HEK293 (cell line): ENCODE measurements at regions not wholly inside any gene's neighbourhood (a gene's known extent, or its start where the extent isn't known, plus 50 kb on each side); places are given as distances from the start of the nearest gene placed in this dataset.

Source experiments
- CTCF ChIA-PET: fragments of 350-600 bp; formaldehyde crosslinking; extraction: SDS; loops from one replicate; lab custom pipeline; 2021; ENCODE audit warnings: antibody characterized with exemption; lab: Yijun Ruan, JAX
- POLR2A ChIA-PET: fragments of 300-600 bp; formaldehyde crosslinking; extraction: SDS; loops from one replicate; lab custom pipeline; 2020; ENCODE audit warnings: antibody characterized with exemption, inconsistent platforms; lab: Yijun Ruan, JAX
- H3K27ac ChIP-seq: fragments of 200-500 bp; sonication (Bioruptor generic); 2 replicates; pipeline ENCODE4 v1.5.1; 2014; ENCODE audit warnings: low read depth, low read length, control low read depth, inconsistent platforms; ENCODE audit errors: extremely low read depth
- H3K36me3 ChIP-seq, 2 experiments: fragments of 200-500 bp in 1 of 2; sonication (Bioruptor generic) in 1 of 2; 1 replicate in 1 of 2; 2 replicates in 1 of 2; pipeline ENCODE4 v1.5.1; 2014 to 2017; ENCODE audit warnings: inconsistent platforms in 2 of 2, low read length in 2 of 2; ENCODE audit not compliant: control insufficient read depth in 2 of 2, insufficient read depth in 1 of 2
- H3K4me1 ChIP-seq: fragments of 200-500 bp; sonication (Bioruptor generic); 2 replicates; pipeline ENCODE4 v1.5.1; 2014; ENCODE audit warnings: mild to moderate bottlenecking, low read length, inconsistent platforms; ENCODE audit not compliant: control insufficient read depth, insufficient read depth
- H3K4me3 ChIP-seq: 2 replicates; pipeline ENCODE4 v1.5.1; 2011; ENCODE audit warnings: low read depth, mild to moderate bottlenecking, control low read depth, low read length, moderate library complexity
- H3K9me3 ChIP-seq: fragments of 200-500 bp; sonication (Bioruptor generic); 2 replicates; pipeline ENCODE4 v1.5.1; 2014; ENCODE audit warnings: low read depth, low read length, inconsistent platforms; ENCODE audit not compliant: control insufficient read depth, insufficient read depth
- BCL11A ChIP-seq: fragments of 450-650 bp; formaldehyde crosslinking; IDR thresholded peaks from 2 replicates; pipeline ENCODE4 v1.5.1; 2016; ENCODE audit warnings: low read depth, missing biosample characterization, missing genetic modification characterization
- GLIS2 ChIP-seq: fragments of 450-650 bp; formaldehyde crosslinking; IDR thresholded peaks from 2 replicates; pipeline ENCODE4 v1.5.1; 2016; ENCODE audit warnings: missing biosample characterization, missing genetic modification characterization
- KLF1 ChIP-seq: fragments of 450-650 bp; formaldehyde crosslinking; IDR thresholded peaks from 2 replicates; pipeline ENCODE4 v1.5.1; 2016; ENCODE audit warnings: missing biosample characterization, missing genetic modification characterization
- REPIN1 ChIP-seq: fragments of 450-650 bp; formaldehyde crosslinking; IDR thresholded peaks from 2 replicates; pipeline ENCODE4 v1.5.1; 2017; ENCODE audit warnings: missing biosample characterization, missing genetic modification characterization, low read depth
- TRIM28 ChIP-seq: IDR thresholded peaks from 2 replicates; pipeline ENCODE4 v1.6.1; 2011; ENCODE audit warnings: low read length, control low read depth, borderline replicate concordance
- YY1 ChIP-seq: fragments of 450-650 bp; formaldehyde crosslinking; IDR thresholded peaks from 2 replicates; pipeline ENCODE4 v1.5.1; 2018; ENCODE audit warnings: missing biosample characterization, missing genetic modification characterization
- YY2 ChIP-seq: fragments of 450-650 bp; formaldehyde crosslinking; IDR thresholded peaks from 2 replicates; pipeline ENCODE4 v1.5.1; 2016; ENCODE audit warnings: missing biosample characterization, missing genetic modification characterization
- ZBTB26 ChIP-seq: fragments of 450-650 bp; formaldehyde crosslinking; optimal IDR thresholded peaks from 2 replicates; pipeline ENCODE3; 2016; ENCODE audit warnings: missing biosample characterization, mild to moderate bottlenecking, missing genetic modification characterization
- ZBTB7A ChIP-seq: fragments of 450-650 bp; formaldehyde crosslinking; IDR thresholded peaks from 2 replicates; pipeline ENCODE4 v1.5.1; 2016; ENCODE audit warnings: low read depth, missing biosample characterization, missing genetic modification characterization
- ZNF10 ChIP-seq: fragments of 450-650 bp; formaldehyde crosslinking; IDR thresholded peaks from 2 replicates; pipeline ENCODE4 v1.5.1; 2017; ENCODE audit warnings: missing biosample characterization, missing genetic modification characterization
- ZNF175 ChIP-seq: fragments of 450-650 bp; formaldehyde crosslinking; IDR thresholded peaks from 2 replicates; pipeline ENCODE4 v1.5.1; 2016; ENCODE audit warnings: missing biosample characterization, missing genetic modification characterization
- ZNF221 ChIP-seq: fragments of 450-650 bp; formaldehyde crosslinking; IDR thresholded peaks from 2 replicates; pipeline ENCODE4 v1.5.1; 2017; ENCODE audit warnings: missing biosample characterization, missing genetic modification characterization, borderline replicate concordance
- ZNF354C ChIP-seq: fragments of 450-650 bp; formaldehyde crosslinking; IDR thresholded peaks from 2 replicates; pipeline ENCODE4 v1.5.1; 2016; ENCODE audit warnings: missing biosample characterization, missing genetic modification characterization, low read depth, borderline replicate concordance
- ZNF404 ChIP-seq: fragments of 450-650 bp; formaldehyde crosslinking; IDR thresholded peaks from 2 replicates; pipeline ENCODE4 v1.5.1; 2017; ENCODE audit warnings: missing biosample characterization, missing genetic modification characterization
- ZNF416 ChIP-seq: fragments of 450-650 bp; formaldehyde crosslinking; IDR thresholded peaks from 2 replicates; pipeline ENCODE4 v1.5.1; 2016; ENCODE audit warnings: missing biosample characterization, missing genetic modification characterization
- ZNF501 ChIP-seq: fragments of 450-650 bp; formaldehyde crosslinking; IDR thresholded peaks from 2 replicates; pipeline ENCODE4 v1.5.1; 2016; ENCODE audit warnings: missing biosample characterization, missing genetic modification characterization
- ZNF510 ChIP-seq: fragments of 450-650 bp; formaldehyde crosslinking; IDR thresholded peaks from 2 replicates; pipeline ENCODE4 v1.5.1; 2018; ENCODE audit warnings: mild to moderate bottlenecking, missing genetic modification characterization, missing biosample characterization; ENCODE audit not compliant: insufficient replicate concordance
- ZNF561 ChIP-seq: fragments of 450-650 bp; IDR thresholded peaks from 2 replicates; pipeline ENCODE4 v1.5.1; 2018; ENCODE audit warnings: missing biosample characterization, missing genetic modification characterization, borderline replicate concordance
- ZNF585B ChIP-seq: fragments of 450-650 bp; formaldehyde crosslinking; IDR thresholded peaks from 2 replicates; pipeline ENCODE4 v1.5.1; 2016; ENCODE audit warnings: missing biosample characterization, missing genetic modification characterization
- ZNF701 ChIP-seq: fragments of 450-650 bp; formaldehyde crosslinking; IDR thresholded peaks from 2 replicates; pipeline ENCODE4 v1.5.1; 2016; ENCODE audit warnings: missing biosample characterization, missing genetic modification characterization
- ZNF768 ChIP-seq: fragments of 450-650 bp; formaldehyde crosslinking; IDR thresholded peaks from 2 replicates; pipeline ENCODE4 v1.5.1; 2018; ENCODE audit warnings: missing biosample characterization, mild to moderate bottlenecking, missing genetic modification characterization
- ZSCAN16 ChIP-seq: fragments of 450-650 bp; formaldehyde crosslinking; IDR thresholded peaks from 2 replicates; pipeline ENCODE4 v1.5.1; 2016; ENCODE audit warnings: missing biosample characterization, missing genetic modification characterization
- TF ChIP-seq, protein P1 (sequence below): fragments of 450-650 bp; formaldehyde crosslinking; IDR thresholded peaks from 2 replicates; pipeline ENCODE4 v1.5.1; 2016; ENCODE audit warnings: missing biosample characterization, missing genetic modification characterization, low read depth
- TF ChIP-seq, protein P2 (sequence below): fragments of 450-650 bp; formaldehyde crosslinking; IDR thresholded peaks from 2 replicates; pipeline ENCODE4 v1.5.1; 2016; ENCODE audit warnings: missing biosample characterization, missing genetic modification characterization

- Histone ChIP-seq H3K36me3 (no peaks in the 10 kb centered on the region), H3K9me3 (no peaks in the 10 kb centered on the region), H3K4me3 (no peak overlapping the region), H3K27ac (no peak overlapping the region), H3K4me1 (no peaks in the 10 kb centered on the region)
- TF ChIP-seq ZSCAN16 (tag by site-specific recombination) (no peak), ZNF416 (tag by site-specific recombination) (no peak), ZNF561 (tag by site-specific recombination) (no peak), ZNF501 (tag by site-specific recombination) (no peak), ZNF768 (tag by site-specific recombination) (no peak), ZNF510 (tag by site-specific recombination) (no peak), ZNF354C (tag by site-specific recombination) (no peak), ZNF221 (no peak), ZBTB26 (tag by site-specific recombination) (no peak), ZNF701 (tag by site-specific recombination) (no peak), KLF1 (tag by site-specific recombination) (no peak)
- TF ChIP-seq, protein P1, sequence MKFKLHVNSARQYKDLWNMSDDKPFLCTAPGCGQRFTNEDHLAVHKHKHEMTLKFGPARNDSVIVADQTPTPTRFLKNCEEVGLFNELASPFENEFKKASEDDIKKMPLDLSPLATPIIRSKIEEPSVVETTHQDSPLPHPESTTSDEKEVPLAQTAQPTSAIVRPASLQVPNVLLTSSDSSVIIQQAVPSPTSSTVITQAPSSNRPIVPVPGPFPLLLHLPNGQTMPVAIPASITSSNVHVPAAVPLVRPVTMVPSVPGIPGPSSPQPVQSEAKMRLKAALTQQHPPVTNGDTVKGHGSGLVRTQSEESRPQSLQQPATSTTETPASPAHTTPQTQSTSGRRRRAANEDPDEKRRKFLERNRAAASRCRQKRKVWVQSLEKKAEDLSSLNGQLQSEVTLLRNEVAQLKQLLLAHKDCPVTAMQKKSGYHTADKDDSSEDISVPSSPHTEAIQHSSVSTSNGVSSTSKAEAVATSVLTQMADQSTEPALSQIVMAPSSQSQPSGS (tag by site-specific recombination), result no peak
- ChIA-PET CTCF (interaction anchor here (0.6 kb wide), 1 partner anchor 11 kb away, joined by 3 read pairs; no protein-coding TSS in a partner anchor), POLR2A (no interaction called here)
Measured at GRCh38 chr10:128518000-128518399, 391.8 kb upstream of the MKI67 start.

GRCh38 chr10:128519581-128519980 is 393.4 kb upstream of the MKI67 start:
- no peak overlapping the region for H3K27ac ChIP-seq
- ChIA-PET CTCF (interaction anchor here (2.1 kb wide), 1 partner anchor 10 kb away, joined by 7 read pairs; no protein-coding TSS in a partner anchor), POLR2A (no interaction called here)
- no peaks in the 10 kb centered on the region for H3K36me3 ChIP-seq
- no peak for TF ChIP-seq ZBTB7A (tag by site-specific recombination)
- no peak for TF ChIP-seq YY1
- TF ChIP-seq BCL11A (tag by site-specific recombination), result no peak
- H3K9me3 ChIP-seq, result no peaks in the 10 kb centered on the region
- no peaks in the 10 kb centered on the region for H3K4me1 ChIP-seq
- no peak overlapping the region for H3K4me3 ChIP-seq

DNA sequence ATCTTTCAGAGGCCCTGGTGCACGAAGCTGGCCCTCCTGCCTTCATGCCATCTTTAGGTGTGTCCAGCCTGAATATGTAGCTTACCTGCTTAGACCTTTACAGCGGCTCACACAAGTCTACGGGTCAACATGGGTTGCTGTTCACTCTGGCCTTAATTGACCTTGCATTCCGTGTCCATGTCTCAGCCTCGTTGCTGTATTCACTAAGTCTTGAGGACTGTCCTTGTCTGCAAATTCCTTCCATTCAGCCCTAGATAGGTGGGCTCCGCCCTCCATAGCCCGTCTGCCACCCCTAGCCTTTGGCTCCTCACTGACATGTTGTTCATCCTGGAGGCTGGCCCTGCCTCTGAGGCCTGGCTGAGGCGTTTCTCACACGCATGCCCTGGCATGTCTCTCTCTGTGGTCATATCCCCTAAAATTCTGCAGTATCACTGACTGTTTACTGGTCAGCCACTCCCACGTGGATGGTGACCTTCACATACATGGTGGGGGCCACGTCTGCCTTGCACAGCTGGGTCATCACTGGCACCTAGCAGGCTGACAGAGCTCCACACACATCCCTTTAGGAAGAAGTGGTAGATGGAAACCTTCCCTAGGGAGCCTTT is 394.1 kb upstream of the MKI67 start:
- Histone ChIP-seq H3K36me3 (no peaks in the 10 kb centered on the region), H3K4me1 (no peaks in the 10 kb centered on the region), H3K4me3 (no peak overlapping the region), H3K27ac (no peak overlapping the region), H3K9me3 (no peaks in the 10 kb centered on the region)
- ChIA-PET CTCF (interaction anchor here (0.6 to 2.1 kb wide), 2 partner anchors 10 to 13 kb away, joined by 3 to 7 read pairs; no protein-coding TSS in a partner anchor), POLR2A (no interaction called here)
- no peak for TF ChIP-seq ZNF404 (tag by site-specific recombination)
- TF ChIP-seq, protein P1 (tag by site-specific recombination), result no peak
- no peak for TF ChIP-seq ZNF585B (tag by site-specific recombination)
- no peak for TF ChIP-seq ZNF701 (tag by site-specific recombination)
- TF ChIP-seq ZNF175, result no peak
- no peak for TF ChIP-seq TRIM28
- TF ChIP-seq BCL11A (tag by site-specific recombination), result no peak
- TF ChIP-seq, protein P2, sequence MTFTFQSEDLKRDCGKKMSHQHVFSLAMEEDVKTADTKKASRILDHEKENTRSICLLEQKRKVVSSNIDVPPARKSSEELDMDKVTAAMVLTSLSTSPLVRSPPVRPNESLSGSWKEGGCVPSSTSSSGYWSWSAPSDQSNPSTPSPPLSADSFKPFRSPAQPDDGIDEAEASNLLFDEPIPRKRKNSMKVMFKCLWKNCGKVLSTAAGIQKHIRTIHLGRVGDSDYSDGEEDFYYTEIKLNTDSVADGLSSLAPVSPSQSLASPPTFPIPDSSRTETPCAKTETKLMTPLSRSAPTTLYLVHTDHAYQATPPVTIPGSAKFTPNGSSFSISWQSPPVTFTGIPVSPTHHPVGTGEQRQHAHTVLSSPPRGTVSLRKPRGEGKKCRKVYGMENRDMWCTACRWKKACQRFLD (tag by site-specific recombination), result no peak
- no peak for TF ChIP-seq ZNF10 (tag by site-specific recombination)
- no peak for TF ChIP-seq REPIN1
- TF ChIP-seq ZBTB7A (tag by site-specific recombination), result no peak
- TF ChIP-seq GLIS2 (tag by site-specific recombination), result no peak
- no peak for TF ChIP-seq YY2
